LoVo (cell line): ENCODE measurements at regions not wholly inside any gene's neighbourhood (a gene's known extent, or its start where the extent isn't known, plus 50 kb on each side); places are given as distances from the start of the nearest gene placed in this dataset.

Source experiments
- DNase-seq: peaks from one replicate; pipeline ENCODE4 v3.0.0-alpha.2; 2016; ENCODE audit warnings: low spot score

- no peak for DNase-seq
Observed at GRCh38 chr11:130737866-130738431, 178.3 kb downstream of the SNX19 start.

- no peak for DNase-seq
Observed at GRCh38 chr11:130738611-130739010, 177.7 kb downstream of the SNX19 start.

GRCh38 chr11:130740819-130741218 is 175.5 kb downstream of the SNX19 start:
- no peak for DNase-seq

GRCh38 chr11:130744794-130745193 is 171.5 kb downstream of the SNX19 start:
- no peak for DNase-seq

- no peak for DNase-seq
Observed at GRCh38 chr11:130749216-130749615, 167.1 kb downstream of the SNX19 start.

GRCh38 chr11:130760515-130761125 is 155.7 kb downstream of the SNX19 start:
- no peak for DNase-seq

GRCh38 chr11:130761560-130762220 is 154.6 kb downstream of the SNX19 start:
- DNase-seq: no peak

- no peak for DNase-seq
Observed at GRCh38 chr11:130762638-130763037, 153.6 kb downstream of the SNX19 start.

- no peak for DNase-seq
Observed at GRCh38 chr11:130763087-130763980, 152.9 kb downstream of the SNX19 start.

- DNase-seq: no peak
Observed at GRCh38 chr11:130765406-130765805, 150.9 kb downstream of the SNX19 start.

- no peak for DNase-seq
Observed at GRCh38 chr11:130765951-130766649, 150.2 kb downstream of the SNX19 start.

GRCh38 chr11:130766650-130767565 is 149.4 kb downstream of the SNX19 start:
- no peak for DNase-seq

- DNase-seq: no peak
Observed at GRCh38 chr11:130769782-130770535, 146.3 kb downstream of the SNX19 start.

- no peak for DNase-seq
Observed at GRCh38 chr11:130771708-130772107, 144.6 kb downstream of the SNX19 start.

- peak; percentile 47 for DNase-seq
Observed at GRCh38 chr11:130772266-130773227, 143.7 kb downstream of the SNX19 start.

GRCh38 chr11:130773244-130773820 is 142.9 kb downstream of the SNX19 start:
- DNase-seq: no peak

- DNase-seq: no peak
Observed at GRCh38 chr11:130774703-130775102, 141.6 kb downstream of the SNX19 start.

GRCh38 chr11:130775306-130776060 is 140.8 kb downstream of the SNX19 start:
- peak; percentile 40 for DNase-seq
